Epithelial cell of proximal tubule (primary cell): ENCODE measurements at regions not wholly inside any gene's neighbourhood (a gene's known extent, or its start where the extent isn't known, plus 50 kb on each side); places are given as distances from the start of the nearest gene placed in this dataset.

Experiments
- DNase-seq: peaks from one replicate; pipeline ENCODE4 v3.0.0-alpha.2; 2011; ENCODE audit warnings: low read depth
- H3K4me3 ChIP-seq: 2 replicates; pipeline ENCODE4 v1.5.1; 2011; ENCODE audit warnings: low read depth, mild to moderate bottlenecking, low read length
- CTCF ChIP-seq: conservative IDR thresholded peaks from 2 replicates; pipeline ENCODE4 v1.5.1; 2012; ENCODE audit warnings: low read depth, mild to moderate bottlenecking, low read length

DNA sequence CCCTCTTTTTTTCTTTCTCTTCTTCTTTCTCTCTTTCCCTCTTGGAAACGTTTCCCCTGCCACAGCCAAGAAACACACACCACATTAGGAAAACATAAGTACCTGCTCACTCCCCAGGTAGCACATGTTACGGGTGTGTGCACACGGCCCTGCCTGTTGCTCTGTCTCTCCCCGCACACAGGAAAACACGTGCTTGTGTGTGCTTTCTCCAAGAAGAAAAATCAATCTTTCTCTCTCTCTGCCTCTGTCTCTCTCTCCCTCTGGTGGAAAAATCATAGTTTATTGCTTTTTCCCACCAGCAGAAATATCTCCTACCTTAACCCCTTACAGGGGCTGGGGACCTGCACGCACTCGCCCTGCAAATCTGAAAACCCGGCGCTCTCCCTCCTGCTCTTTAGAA lies 102.3 kb downstream of the EDN3 start:
- no peak overlapping the region for H3K4me3 ChIP-seq
- no peak for DNase-seq
- TF ChIP-seq CTCF = no peak

DNA sequence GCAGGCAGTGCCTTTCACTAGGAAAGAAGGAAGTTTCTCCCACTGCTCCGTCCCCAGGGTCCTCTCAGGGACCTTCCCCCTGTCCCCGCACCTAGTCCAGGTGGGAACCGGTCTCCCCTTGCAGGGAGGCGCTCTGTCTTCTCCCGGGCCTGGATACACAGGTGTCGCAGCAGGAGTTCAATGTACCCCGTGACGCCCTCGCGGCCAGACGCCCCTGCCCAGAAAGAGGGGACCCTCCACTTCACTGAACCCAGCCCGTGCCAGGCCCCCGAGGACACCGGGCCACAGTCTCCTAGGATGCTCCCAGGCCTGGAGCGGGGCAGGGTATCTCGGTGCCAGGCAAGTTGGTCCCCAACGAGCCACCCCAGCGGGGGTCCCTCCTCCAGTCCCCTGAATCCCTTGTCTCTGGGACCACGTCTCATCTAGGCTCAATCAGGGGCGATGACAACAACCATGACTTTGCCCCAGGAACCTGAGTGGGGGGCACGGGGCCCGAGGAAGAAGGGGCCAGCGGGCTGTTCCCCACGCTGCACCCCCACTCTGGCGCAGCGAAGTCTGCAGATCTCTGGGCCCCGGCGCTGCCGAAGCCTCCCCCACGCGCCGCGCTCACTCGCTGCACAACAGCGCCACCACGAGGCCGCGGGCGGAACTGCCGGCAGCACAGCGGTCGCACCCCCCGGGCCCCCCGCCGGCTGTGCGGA lies 103.0 kb downstream of the EDN3 start:
- DNase-seq = no peak
- peak; percentile 76 for TF ChIP-seq CTCF

GRCh38 chr20:59403962-59404314 lies 103.5 kb downstream of the EDN3 start:
- no peak overlapping the region for H3K4me3 ChIP-seq
- DNase-seq = no peak
- TF ChIP-seq CTCF = no peak

More for the DNA sequence above, 103.0 kb downstream of the EDN3 start:
- H3K4me3 ChIP-seq = no peak overlapping the region

- no peak overlapping the region for H3K4me3 ChIP-seq
- DNase-seq = no peak
- no peak for TF ChIP-seq CTCF
These were observed 104.3 kb downstream of the EDN3 start for GRCh38 chr20:59404749-59405148.

DNA sequence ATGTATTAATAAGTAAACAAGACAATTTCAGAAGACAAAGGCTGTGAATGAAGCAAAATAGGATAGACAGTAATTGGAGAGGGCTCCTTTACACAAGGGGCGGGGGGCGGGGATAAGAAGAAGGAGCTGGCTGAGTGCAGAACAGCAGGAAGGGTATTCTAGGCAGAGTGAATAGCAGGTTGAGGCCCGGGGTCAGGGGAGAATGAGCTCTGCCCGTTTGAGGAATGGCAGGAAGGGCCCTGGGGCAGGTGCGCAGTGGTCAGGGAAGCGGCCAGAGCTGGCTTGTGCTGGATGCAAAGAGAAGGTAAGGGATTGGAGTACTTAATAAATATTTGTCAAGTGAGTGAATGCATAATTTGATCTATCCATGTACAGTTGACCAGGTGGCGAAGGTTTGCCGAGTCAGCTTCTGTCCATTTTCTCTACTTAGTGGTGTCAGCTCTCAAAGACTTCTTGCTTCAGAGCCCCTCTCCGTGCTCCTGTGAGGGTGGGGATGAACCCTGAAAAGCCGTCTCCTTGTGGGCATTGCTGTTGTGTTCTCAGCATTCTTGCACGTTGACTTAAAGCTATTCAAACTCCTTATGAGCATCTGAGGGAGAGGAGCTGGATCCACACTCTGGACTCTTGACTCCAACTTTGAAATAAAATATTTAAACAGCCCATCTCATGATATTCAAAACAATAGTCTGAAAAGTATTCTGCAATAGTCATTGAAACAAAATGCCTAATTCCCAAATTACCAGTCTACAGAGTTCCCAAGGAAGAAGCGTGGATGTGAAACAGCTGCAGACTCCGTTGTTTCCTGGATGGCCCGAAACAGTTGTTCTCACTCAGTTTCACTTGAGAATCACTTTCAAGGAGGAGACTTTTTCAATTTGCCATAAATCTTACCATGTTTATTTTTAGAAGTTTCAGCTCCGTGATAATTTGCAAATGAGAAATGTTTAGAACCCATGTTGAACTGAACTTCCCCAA lies 105.1 kb downstream of the EDN3 start:
- no peak for DNase-seq
- no peak for TF ChIP-seq CTCF
- no peak overlapping the region for H3K4me3 ChIP-seq

DNA sequence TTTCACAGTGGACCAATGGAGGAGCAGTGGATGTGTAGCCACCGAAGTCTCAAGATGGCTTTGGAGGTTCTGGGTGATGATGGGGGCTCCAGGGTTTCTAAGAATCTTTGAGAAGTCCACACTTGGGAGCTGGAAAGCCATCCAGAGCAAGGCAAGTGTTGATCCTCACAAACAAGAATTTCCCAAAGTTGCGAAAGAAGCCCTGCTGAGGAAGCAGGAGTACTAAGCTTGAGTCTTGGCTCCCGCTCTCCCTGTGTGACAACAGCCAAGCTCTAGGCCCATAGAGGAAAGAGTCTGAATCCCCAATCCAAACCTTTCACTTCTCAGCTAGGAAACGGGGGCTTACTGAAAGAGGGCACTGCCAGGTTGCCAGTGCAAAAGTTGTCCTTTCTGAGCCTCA lies 106.0 kb downstream of the EDN3 start:
- DNase-seq = no peak
- TF ChIP-seq CTCF = no peak
- no peak overlapping the region for H3K4me3 ChIP-seq
